NT2/D1 (cell line): ENCODE measurements at regions not wholly inside any gene's neighbourhood (a gene's known extent, or its start where the extent isn't known, plus 50 kb on each side); places are given as distances from the start of the nearest gene placed in this dataset.

Experiments used
- SUZ12 ChIP-seq: IDR thresholded peaks from 2 replicates; pipeline ENCODE4 v1.6.1; 2011; ENCODE audit not compliant: insufficient read length, insufficient read depth; ENCODE audit errors: extremely low read depth
- YY1 ChIP-seq: IDR thresholded peaks from 2 replicates; pipeline ENCODE4 v1.6.1; 2011; ENCODE audit not compliant: insufficient read length, insufficient read depth

GRCh38 chr20:40922865-40923264, 105.8 kb upstream of the TOP1 start:
- TF ChIP-seq SUZ12 = no peak
- TF ChIP-seq YY1 = no peak
